IPS-11a (cell line): ENCODE measurements at regions not wholly inside any gene's neighbourhood (a gene's known extent, or its start where the extent isn't known, plus 50 kb on each side); places are given as distances from the start of the nearest gene placed in this dataset.

Experiments
- H3K4me3 ChIP-seq: one replicate; pipeline ENCODE4 v1.5.1; 2013; ENCODE audit warnings: low read depth, low read length, control low read depth

DNA sequence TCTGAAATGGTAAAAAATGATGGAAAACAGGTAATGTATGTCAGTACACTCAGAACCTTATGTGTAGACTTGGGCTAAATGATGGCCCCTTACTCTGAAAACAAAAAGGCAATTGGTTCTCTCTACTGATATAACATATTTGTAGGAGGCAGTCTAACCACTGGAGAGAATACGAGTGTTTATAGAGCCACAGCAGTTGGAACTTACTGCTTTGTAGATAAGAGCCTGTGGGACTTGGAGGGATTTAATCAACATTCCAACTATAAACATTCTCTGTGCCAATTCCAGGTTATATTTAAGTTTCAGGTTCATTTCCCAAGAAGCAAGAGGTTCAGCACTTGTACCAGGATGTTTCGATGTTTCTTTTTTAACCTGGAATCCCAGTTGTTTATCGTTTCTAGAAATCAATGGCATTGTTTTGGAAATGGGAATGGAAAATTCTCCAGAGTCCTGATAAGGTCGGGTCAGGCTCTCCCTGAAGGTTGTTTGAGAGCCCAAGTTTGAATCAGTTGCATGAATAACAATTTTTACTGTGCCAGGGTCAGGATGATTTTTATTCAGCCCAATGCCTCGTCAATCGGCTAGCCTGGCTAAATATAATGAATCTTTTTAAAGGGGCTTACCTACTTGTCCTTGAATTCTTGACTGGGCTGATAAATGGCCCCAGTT lies 278.4 kb upstream of the FAM98A start:
- no peak overlapping the region for H3K4me3 ChIP-seq

DNA sequence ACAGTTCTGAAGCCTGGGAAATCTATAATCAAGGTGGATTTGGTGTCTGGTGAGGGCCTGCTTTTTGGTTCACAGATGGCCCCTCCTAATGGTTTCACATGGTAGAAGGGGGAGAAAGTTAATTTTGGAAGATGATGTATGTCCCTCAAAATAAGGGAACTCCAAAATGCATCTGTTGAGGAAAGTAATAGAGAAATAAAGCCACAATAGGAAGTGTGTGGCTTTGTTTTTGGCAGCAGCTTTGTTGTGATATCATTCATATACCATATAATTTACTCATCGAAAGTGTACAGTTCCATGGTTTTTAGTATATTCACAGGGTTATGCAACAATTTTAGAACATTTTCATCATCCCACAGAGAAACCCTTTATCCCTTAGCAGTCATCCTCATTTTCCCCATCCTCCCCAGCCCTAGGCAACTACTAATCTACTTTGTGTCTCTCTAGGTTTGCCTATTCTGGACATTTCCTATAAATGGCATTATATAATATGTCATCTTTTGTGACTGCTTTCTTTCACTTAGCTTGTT lies 274.0 kb upstream of the FAM98A start:
- H3K4me3 ChIP-seq = no peak overlapping the region

DNA sequence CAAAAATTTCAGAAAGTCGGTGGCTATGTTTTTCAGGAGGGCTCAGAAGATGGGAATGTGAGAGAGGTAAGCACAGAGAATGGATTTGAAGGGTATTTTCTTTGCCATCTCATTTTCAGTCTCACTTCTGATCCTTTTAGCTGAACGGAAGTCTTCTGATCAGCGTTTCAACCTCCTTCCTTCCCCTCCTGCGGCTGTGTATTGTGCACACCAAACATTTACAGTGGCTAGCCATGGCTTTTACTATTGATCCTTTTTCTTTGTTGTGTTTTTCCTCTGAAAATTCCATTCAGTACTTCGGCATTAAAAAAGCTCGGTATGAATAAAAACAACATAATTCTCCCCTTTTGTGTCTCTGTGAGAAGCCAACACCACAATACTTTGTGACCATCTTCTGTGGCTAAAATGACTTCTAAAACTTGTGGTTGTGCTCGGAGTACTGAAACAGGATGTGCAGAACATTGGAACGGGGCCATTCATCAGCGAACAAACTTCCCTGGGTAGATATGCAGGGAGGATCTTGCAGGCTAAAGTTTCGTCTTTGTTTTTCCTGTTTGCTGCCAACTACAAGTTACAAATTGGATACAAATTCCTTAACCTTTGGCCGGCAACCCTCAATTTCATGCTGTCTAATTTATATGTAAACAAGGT lies 260.8 kb upstream of the FAM98A start:
- H3K4me3 ChIP-seq = no peak overlapping the region

DNA sequence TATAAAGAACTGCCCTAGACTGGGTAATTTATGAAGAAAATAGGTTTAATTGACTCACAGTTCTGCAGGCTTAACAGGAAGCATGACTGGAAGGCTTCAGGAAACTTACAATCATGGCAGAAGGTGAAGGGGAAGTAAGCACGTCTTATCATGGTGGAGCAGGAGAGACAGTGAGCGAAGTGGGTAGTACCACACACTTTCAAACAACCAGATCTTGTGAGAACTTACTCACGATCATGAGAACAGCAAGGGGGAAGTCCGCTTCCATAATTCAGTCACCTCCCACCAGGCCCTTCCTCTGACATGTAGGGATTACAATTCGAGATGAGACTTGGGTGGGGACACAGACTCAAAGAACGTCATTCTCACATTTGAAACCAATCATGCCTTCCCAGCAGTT lies 260.1 kb upstream of the FAM98A start:
- no peak overlapping the region for H3K4me3 ChIP-seq

DNA sequence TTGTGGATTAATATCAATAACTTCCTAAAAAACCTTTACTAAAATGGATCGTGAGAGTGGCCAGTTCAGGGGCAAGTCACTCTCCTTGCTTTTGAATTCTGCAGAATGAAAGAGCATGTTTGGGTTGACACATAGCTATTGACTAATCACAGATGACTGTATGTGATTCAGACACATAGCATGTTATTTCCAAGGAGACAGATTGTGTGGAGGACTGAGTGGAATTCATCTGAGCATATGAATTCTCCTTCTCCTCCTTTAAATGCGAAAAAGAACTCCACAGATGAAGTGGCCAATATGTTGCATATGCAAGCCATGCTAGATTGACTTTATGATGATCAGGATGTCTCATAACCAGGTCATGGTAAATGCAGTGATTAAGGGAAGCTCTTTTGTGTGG lies 249.4 kb upstream of the FAM98A start:
- no peak overlapping the region for H3K4me3 ChIP-seq

DNA sequence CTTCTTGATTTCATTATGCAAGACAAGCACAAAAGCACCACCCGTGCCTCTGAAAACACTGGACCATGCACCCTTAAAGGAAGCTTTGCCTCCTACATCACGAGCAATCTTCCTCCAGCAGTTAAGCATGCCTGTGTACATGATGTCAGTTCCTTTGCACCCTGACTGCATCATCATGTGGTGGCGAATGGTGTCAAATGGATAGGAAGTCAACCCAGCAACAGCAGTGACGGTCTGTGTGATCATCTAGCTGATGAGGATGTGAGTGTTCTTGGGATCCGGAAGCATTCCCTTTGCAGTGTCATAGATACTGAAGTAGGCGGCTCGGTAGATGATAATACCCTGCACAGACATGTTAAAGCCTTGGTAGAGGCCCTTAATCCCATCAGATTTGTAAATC lies 240.7 kb upstream of the FAM98A start:
- no peak overlapping the region for H3K4me3 ChIP-seq

DNA sequence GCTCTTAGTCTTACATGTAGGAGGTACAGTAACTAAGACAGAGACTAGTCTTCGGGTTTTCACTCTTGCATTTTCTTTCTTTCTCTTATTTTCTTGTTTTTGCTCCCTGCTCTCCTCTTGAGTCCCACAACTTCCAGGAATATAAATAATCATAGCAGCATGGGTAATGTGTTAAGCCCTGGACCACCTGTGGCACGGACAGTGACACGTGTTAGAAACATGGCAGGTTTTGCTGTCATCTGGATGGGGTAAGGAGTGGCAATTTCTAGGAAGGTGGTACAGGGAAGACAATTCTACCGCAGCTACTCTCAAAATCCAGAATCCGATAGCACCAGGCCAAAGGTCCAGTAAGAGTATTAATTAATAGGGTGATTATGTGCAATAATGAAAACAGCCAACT lies 237.5 kb upstream of the FAM98A start:
- H3K4me3 ChIP-seq = no peak overlapping the region

DNA sequence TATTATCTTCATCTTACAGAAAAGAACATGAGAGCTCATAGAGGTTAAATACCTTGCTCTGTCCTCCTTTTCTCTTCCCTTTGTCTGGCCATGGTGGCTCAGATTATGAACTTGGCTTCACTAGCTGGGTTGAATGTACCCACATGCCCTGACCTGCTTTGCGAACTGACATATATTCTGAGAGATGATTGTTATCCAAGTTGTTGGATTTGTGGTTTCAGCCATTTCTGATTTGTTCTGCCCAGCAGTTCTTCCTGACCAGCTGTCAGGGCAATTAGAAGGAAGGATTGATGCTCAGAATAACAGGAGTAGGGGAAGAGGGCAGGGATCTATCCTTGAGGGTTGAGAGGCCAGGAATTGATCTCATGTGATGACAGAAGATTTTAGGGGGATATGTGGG lies 236.8 kb upstream of the FAM98A start:
- H3K4me3 ChIP-seq = no peak overlapping the region

DNA sequence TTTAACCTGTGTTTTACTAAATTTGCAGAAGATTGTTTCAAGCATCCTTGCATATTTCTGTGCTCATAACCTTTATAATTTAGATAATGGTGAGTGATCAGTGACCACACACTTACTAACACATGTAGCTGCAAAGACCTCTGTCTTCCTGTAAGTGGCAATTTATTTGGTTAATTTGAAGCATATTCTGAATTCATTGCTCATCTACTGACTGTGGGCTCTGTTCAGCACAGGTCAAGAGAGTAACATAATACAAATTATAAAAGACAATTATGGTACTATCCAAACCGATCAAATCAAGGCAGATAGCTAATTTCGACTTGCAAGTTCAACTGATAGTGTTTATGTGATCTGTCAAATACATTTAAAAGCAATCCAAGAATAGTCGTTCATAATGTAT lies 223.9 kb upstream of the FAM98A start:
- no peak overlapping the region for H3K4me3 ChIP-seq

DNA sequence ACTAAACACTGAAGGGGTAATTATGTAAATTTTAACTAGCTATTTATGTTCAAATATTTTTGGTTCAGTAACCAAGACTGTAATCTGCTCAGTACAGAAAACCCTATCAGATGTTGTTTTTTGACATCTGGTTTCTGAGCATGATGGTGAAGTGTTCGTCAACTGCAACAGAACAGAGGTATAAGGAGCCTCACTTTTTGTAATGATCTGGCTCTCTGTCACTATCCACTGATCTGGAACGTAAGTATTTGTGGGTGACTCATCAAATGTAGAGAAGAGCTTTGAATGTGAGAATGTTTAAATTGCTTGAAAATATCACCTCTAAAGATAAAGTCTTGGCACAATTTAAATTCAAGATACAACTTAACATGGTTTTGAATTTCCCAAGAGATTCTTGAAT lies 213.6 kb upstream of the FAM98A start:
- H3K4me3 ChIP-seq = no peak overlapping the region

DNA sequence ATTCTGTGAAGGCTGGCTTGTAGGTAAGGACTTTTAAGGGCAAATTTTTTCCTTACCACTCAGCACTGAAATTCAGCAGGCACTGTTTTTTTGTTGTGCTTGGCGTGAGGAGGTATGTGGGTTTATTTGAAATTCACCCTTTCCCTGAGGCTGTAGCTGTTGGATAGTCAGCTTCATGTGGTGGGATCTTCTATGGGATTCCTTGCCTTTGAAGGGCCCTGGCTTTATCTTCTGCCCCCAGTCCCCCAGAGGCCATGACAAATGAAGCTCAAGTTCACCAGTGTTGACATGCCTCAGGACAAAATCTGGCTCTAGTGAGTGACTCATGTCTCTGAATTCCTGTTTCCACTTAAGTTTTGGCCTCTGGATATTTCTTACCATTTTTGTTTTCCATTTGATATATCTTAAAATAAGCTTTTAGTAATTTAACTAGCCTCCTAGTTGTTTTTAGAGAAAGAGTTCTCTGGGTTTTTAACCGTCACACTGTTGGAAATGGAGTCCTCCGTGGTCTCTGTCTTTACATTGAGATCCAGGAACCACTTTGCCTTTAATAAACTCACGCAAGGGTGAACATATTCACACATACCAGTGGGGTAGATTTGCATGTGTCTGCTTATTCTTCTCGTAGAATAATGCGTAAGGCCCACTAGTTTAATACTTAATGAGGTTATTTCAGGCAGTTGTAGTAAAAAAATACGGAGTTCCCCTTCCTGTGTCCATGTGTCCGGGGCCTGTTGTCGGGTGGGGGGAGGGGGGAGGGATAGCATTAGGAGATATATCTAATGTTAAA lies 211.1 kb upstream of the FAM98A start:
- no peak overlapping the region for H3K4me3 ChIP-seq

DNA sequence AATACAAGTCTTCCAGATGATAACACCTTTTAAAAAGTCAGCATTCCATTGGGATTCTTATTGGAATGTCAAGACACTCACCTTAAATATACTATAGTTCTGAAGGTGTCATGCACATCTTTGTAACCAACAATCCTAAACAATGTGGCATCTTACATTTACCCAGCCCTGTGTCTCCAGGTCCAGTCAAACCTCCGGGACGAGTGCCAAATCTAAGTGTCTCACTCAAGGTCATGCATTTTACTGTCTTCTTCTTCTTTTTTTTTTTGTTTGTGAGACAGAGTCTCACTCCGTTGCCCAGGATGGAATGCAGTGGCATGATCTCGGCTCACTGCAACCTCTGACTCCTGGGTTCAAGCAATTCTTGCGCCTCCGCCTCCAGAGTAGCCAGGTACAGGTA lies 206.9 kb upstream of the FAM98A start:
- no peak overlapping the region for H3K4me3 ChIP-seq

DNA sequence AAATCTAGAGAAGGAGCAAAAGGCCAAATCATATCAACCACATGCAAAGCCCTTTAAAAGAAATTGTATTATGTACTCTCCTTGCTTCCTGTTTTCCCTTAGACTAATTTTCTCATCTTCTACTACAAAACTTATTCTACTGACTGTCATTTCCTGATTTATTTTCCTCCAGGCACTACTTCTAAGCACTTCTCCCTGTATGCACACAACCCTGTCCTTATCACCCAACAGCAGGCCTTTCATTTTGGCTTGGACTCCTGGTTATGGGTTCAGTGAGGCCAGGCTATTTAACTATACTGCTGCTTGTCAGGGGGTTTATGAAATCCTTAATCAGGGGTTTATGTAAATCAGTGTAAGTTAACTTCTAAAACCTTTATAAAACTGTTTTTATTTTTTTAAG lies 205.1 kb upstream of the FAM98A start:
- no peak overlapping the region for H3K4me3 ChIP-seq

DNA sequence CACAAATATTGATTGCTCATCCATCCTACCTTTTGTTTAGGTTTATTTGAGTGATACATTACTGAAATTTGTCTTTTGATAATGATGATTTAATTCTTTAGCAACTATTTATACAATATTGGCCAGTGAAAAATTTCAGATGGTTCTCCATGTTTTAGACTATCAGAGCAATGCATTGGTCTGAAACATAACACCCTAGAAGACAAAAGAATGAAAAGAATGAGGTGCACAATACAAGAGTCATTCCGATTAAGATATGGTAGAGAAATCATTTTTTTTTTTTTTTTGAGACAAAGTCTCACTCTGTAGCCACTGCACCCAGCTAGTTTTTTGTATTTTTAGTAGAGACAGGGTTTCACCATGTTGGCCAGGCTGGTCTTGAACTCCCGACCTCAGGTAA lies 197.4 kb upstream of the FAM98A start:
- no peak overlapping the region for H3K4me3 ChIP-seq

DNA sequence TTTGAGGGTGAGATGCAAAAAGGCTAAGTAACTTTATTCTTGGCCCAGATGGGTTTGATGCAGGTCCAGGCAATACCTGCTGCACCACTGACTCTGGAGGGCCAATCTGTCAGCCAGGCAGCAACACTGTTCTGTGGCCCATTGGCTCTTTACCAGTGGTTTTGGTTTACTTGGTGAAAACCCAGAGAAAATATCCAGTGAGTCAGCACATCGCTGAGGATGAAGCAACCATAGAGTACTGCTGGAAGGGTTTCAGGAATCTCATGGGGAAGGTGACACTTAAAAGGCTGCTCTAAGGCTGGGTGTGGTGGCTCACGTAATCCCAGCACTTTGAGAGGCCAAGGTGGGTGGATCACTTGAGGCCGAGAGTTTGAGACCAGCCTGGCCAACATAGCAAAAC lies 192.5 kb upstream of the FAM98A start:
- no peak overlapping the region for H3K4me3 ChIP-seq

DNA sequence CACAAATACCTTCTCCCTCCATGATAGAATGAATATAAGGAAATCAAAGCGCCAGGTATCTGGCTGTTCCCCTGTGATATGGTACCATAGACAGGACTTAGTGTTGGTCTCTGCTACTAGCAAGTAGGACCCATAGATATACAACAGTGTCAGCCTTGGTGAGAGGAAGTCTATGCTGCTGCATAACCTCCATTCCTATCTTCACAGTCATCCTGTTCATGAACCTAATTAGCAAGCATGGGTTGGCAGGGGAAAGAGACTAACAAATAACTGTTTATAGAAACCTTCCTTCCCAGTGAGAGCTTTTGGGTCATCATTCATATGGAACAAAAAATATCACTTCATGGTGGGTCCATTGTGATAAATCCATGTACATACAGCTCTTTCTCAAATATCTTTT lies 188.9 kb upstream of the FAM98A start:
- no peak overlapping the region for H3K4me3 ChIP-seq

DNA sequence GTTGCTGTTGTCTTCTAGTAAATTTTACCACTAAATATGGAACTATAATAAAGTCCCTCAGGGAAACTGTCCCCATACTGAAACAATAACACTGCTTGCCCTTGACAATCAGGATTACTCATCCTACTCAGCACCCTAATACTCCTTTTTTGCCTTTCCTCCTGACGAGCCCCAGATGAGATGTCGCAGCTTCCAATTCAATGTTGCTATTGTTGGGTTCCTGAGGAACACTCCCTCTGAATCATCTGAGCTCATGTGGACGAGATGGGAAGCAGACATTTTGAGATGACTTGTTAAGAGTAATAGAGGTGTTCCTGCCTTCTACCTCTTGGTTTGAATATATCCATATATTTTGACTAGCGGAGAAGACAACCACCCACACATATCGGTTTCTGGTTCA lies 187.8 kb upstream of the FAM98A start:
- H3K4me3 ChIP-seq = no peak overlapping the region

DNA sequence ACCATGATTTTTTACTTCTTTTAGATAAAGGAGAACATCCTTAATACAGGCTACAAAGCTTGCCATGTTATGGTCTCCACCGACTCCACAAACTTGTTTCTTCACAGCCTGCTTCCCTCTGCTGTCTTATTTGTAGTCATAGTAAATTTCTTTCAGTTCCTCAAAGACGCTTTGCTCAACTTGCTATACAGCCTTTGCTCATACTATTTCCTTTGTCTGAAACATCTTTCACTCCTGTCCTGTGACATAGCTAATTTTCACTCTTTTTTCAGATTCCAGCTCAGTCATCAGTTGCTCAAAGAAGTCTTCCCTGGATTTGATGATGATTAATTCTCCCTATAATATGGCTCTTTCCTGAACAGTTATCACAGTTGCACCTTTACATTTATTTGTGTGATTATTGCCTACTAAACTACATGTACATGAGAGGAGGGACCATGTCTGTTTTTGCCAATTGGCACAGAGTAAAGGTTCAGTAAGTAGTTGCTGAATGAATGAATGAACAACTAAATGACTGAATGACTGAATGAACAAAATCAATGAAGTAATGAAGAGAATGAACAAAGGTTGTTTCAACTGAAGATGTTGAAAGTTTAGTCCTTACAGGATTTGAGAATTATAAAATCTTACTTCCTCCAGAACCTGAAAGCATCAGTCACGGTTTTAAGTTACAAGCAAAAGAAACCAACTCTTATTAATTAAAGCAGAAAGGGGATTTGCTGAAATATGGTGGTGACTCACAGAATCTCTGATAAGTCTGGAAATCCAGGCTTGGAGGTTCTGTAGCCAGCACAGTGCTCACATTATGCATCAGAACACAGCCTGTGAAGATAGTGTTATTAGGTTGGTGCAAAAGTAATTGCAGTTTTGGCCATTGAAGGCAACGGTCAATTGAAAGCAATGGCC lies 186.4 kb upstream of the FAM98A start:
- no peak overlapping the region for H3K4me3 ChIP-seq

DNA sequence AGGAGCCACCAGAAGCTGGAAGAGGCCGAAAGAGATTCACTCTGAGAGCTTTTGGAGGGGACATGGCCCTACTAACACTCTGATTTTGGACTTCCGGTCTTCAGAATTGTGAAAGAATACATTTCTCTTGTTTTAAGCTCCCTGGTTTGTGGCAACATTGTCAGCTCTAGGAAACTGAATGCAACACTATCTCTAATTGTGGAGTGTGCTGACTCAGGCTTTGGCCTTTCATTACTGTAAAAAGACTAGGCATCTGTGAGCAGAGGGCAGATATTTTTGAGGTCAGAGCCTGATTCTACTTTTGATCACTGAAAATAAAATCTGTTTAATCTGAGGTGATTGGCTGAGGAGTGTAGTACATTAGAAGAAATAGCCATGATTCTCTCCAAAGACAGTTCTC lies 185.4 kb upstream of the FAM98A start:
- H3K4me3 ChIP-seq = no peak overlapping the region

DNA sequence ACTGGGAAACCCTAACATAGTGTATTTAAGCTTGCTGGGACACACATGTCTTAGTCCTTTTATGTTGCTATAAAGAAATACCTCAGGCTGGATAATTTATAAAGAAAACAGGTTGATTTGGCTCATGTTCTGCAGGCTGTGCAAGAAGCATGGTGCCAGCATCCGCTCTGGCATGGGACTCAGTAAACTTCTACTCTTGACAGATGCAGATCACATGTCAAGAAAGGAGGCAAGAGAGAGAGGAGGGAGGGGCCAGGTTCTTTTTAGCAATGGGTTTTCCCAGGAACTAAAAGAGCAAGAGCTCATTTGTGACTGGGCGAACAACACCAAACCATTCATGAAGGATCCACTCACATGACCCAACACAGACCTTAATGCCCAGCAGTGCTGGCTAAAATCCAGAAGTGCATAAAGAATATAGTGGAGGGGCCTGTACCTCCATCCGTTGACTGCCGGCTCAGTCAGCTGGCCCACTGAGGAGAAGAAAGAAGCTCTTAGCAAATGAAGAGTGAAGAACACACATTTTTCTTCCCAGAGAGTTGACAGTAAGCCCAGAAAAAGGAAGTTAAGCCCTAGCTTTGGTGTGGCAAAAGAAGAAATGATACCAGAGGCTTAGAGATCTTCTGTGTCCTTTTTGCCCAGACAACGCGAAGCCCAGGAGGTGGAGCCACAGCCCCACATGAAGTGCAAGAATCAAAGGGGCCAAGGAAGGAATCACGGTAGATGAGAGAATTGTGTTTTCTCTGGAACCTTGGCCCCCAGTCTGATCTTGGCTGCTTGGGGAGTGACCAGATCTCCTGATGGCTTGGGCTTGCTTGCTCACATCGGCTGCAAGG lies 183.5 kb upstream of the FAM98A start:
- no peak overlapping the region for H3K4me3 ChIP-seq
